ENCODE measurements at regions not wholly inside any gene's neighbourhood (a gene's known extent, or its start where the extent isn't known, plus 50 kb on each side); places are given as distances from the start of the nearest gene placed in this dataset.

GRCh38 chr4:100034023-100034664 is 84.1 kb upstream of the H2AZ1 start:
- TF ChIP-seq CTCF (IDR thresholded peaks at IDR 0.05; ENCODE audit: poor library complexity) (no peak), EZH2 (IDR thresholded peaks at IDR 0.05; ENCODE audit: borderline replicate concordance) (no peak)
